ENCODE measurements at regions not wholly inside any gene's neighbourhood (a gene's known extent, or its start where the extent isn't known, plus 50 kb on each side); places are given as distances from the start of the nearest gene placed in this dataset.
"Not testable (repeated sequence)": the region's sequence is repeated elsewhere in the genome, so short reads cannot be mapped to it uniquely, and the experiment has no call there.

GRCh38 chr6:26234421-26235301 lies 130.3 kb upstream of the BTN3A2 start:
- Histone ChIP-seq H3K4me2 (ENCODE audit: low read length) (peak overlapping the region; percentile 93), H3K9ac (ENCODE audit: low read length) (peak overlapping the region; percentile 92), H3K27me3 (ENCODE audit: low read depth, low read length) (no peaks in the 10 kb centered on the region), H3K4me1 (ENCODE audit: low read length) (peaks cover 16% of the 10 kb centered on the region), H4K20me1 (ENCODE audit: insufficient read depth, low read length) (no peaks in the 10 kb centered on the region), H3K4me3 (ENCODE audit: low read length) (peak overlapping the region; percentile 81), H3K36me3 (replicated peaks; ENCODE audit: low read depth, low read length) (no peaks in the 10 kb centered on the region), H3K9me3 (ENCODE audit: insufficient read depth, low read length) (no peaks in the 10 kb centered on the region; the same call in 1 of the 2 replicates), H2AFZ (ENCODE audit: low read depth, low read length) (peak overlapping the region; percentile 76; the same call in 1 of the 2 replicates), H3K79me2 (ENCODE audit: low read length) (no peaks in the 10 kb centered on the region), H3K27ac (ENCODE audit: low read length) (peak overlapping the region; percentile 96)
- TF ChIP-seq EZH2phosphoT487 (IDR thresholded peaks at IDR 0.05; ENCODE audit: low read depth), result no peak
- TF ChIP-seq, protein P1, sequence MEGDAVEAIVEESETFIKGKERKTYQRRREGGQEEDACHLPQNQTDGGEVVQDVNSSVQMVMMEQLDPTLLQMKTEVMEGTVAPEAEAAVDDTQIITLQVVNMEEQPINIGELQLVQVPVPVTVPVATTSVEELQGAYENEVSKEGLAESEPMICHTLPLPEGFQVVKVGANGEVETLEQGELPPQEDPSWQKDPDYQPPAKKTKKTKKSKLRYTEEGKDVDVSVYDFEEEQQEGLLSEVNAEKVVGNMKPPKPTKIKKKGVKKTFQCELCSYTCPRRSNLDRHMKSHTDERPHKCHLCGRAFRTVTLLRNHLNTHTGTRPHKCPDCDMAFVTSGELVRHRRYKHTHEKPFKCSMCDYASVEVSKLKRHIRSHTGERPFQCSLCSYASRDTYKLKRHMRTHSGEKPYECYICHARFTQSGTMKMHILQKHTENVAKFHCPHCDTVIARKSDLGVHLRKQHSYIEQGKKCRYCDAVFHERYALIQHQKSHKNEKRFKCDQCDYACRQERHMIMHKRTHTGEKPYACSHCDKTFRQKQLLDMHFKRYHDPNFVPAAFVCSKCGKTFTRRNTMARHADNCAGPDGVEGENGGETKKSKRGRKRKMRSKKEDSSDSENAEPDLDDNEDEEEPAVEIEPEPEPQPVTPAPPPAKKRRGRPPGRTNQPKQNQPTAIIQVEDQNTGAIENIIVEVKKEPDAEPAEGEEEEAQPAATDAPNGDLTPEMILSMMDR (IDR thresholded peaks at IDR 0.05; ENCODE audit: low read depth, low read length), result no peak

DNA sequence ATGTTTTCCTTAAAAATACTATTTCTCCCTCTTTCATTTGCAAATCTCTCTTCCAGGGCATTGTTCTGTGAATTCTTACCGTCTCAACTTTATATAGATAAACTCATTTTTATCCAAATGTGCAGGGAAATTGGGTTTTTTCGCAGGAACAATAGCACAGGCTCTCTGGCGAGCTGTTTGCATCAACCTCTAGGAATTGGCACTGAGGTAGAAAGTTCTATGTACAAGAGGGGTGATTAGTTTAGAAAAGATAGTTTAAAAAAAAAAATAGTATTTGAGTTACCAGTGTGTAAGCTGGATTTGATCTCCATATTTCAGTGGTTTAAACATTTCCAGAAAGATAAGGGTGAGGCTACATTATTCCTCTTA lies 129.7 kb upstream of the BTN3A2 start:
- Histone ChIP-seq H3K27ac (ENCODE audit: low read length) (peak overlapping the region; percentile 96), H3K4me2 (ENCODE audit: low read length) (peak overlapping the region; percentile 93), H3K79me2 (ENCODE audit: low read length) (no peaks in the 10 kb centered on the region), H3K4me3 (ENCODE audit: low read length) (peak overlapping the region; percentile 81), H3K36me3 (replicated peaks; ENCODE audit: low read depth, low read length) (no peaks in the 10 kb centered on the region), H3K9ac (ENCODE audit: low read length) (peak overlapping the region; percentile 92), H2AFZ (ENCODE audit: low read depth, low read length) (peak overlapping the region; percentile 76; the same call in 1 of the 2 replicates), H3K4me1 (ENCODE audit: low read length) (peaks cover 16% of the 10 kb centered on the region), H3K9me3 (ENCODE audit: insufficient read depth, low read length) (no peaks in the 10 kb centered on the region; the same call in 1 of the 2 replicates), H3K27me3 (ENCODE audit: low read depth, low read length) (no peaks in the 10 kb centered on the region), H4K20me1 (ENCODE audit: insufficient read depth, low read length) (no peaks in the 10 kb centered on the region)
- TF ChIP-seq, protein P1 (IDR thresholded peaks at IDR 0.05; ENCODE audit: low read depth, low read length), result no peak
- no peak for TF ChIP-seq EZH2phosphoT487 (IDR thresholded peaks at IDR 0.05; ENCODE audit: low read depth)

GRCh38 chr6:26239415-26239814 lies 125.6 kb upstream of the BTN3A2 start:
- not testable (repeated sequence) for H3K9ac ChIP-seq (ENCODE audit: low read length); H3K27ac ChIP-seq (ENCODE audit: low read length); H3K4me2 ChIP-seq (ENCODE audit: low read length)

GRCh38 chr6:26240157-26241032 lies 124.6 kb upstream of the BTN3A2 start:
- H3K9me3 ChIP-seq (ENCODE audit: insufficient read depth, low read length), result no peaks in the 10 kb centered on the region
- H3K36me3 ChIP-seq (replicated peaks; ENCODE audit: low read depth, low read length), result no peaks in the 10 kb centered on the region
- no peaks in the 10 kb centered on the region for H3K27me3 ChIP-seq (ENCODE audit: low read depth, low read length)
- H3K9ac ChIP-seq (ENCODE audit: low read length), result no peak overlapping the region
- H3K4me2 ChIP-seq (ENCODE audit: low read length), result no peak overlapping the region
- H4K20me1 ChIP-seq (ENCODE audit: insufficient read depth, low read length), result no peaks in the 10 kb centered on the region
- 0 out of 2 replicates have a peak, but pooled peaks cover 2% of the 10 kb centered on the region for H3K4me1 ChIP-seq (ENCODE audit: low read length)
- no peak overlapping the region for H3K27ac ChIP-seq (ENCODE audit: low read length)
- TF ChIP-seq, protein P1 (IDR thresholded peaks at IDR 0.05; ENCODE audit: low read depth, low read length), result no peak
- H2AFZ ChIP-seq (ENCODE audit: low read depth, low read length), result no peak overlapping the region
- H3K4me3 ChIP-seq (ENCODE audit: low read length), result no peak overlapping the region
- H3K79me2 ChIP-seq (ENCODE audit: low read length), result no peaks in the 10 kb centered on the region

More at GRCh38 chr6:26239415-26239814, 125.6 kb upstream of the BTN3A2 start:
- not testable (repeated sequence) for H2AFZ ChIP-seq (ENCODE audit: low read depth, low read length); H3K4me3 ChIP-seq (ENCODE audit: low read length); H4K20me1 ChIP-seq (ENCODE audit: insufficient read depth, low read length); H3K9me3 ChIP-seq (ENCODE audit: insufficient read depth, low read length); H3K79me2 ChIP-seq (ENCODE audit: low read length); H3K36me3 ChIP-seq (replicated peaks; ENCODE audit: low read depth, low read length); H3K4me1 ChIP-seq (ENCODE audit: low read length); H3K27me3 ChIP-seq (ENCODE audit: low read depth, low read length)
